Fibroblast of skin of left quadriceps (primary cell): ENCODE measurements at regions not wholly inside any gene's neighbourhood (a gene's known extent, or its start where the extent isn't known, plus 50 kb on each side); places are given as distances from the start of the nearest gene placed in this dataset.

Source experiments
- DNase-seq, 2 experiments: peaks; one replicate each; pipeline ENCODE4 v3.0.0-alpha.2; 2013; ENCODE audit warnings: low read depth in 2 of 2

DNA sequence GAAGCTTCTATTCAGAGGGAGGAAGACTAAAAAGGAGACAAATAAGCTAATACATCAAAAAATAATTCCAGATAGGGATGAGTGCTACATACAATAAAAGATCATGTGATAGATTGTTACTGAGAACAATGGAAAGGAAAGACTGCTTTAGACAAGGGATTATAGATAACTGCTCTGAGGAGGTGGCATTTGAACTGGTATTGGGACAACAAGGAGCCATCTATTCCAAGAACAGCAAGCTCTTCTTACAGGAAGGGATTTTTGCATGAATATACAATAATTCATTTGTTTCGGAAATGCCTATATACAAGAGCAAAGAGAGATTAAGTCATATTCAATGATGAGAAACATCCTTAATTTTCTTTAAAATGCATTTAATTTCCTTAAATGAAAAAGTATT, 540.5 kb upstream of the KLF12 start:
- DNase-seq = no peak

DNA sequence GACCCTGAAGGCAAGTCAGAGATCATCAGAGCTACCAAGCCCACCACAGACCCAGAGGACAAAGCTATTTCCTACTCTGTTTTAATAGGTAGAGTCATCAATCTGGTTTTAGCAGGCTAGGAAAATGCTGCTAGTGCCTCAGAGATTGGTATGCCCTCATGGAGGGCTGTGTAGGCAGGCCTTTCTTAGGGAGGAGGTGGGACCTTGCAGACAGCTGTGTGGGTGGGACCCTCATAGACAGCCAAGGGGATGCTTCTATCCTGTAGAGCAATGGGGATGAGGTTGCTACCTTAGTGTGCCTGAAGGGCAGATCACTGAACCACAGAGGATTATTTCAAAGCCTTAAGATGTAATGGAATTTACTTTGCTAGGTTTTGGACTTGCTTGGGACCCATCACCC, 534.9 kb upstream of the KLF12 start:
- no peak for DNase-seq

DNA sequence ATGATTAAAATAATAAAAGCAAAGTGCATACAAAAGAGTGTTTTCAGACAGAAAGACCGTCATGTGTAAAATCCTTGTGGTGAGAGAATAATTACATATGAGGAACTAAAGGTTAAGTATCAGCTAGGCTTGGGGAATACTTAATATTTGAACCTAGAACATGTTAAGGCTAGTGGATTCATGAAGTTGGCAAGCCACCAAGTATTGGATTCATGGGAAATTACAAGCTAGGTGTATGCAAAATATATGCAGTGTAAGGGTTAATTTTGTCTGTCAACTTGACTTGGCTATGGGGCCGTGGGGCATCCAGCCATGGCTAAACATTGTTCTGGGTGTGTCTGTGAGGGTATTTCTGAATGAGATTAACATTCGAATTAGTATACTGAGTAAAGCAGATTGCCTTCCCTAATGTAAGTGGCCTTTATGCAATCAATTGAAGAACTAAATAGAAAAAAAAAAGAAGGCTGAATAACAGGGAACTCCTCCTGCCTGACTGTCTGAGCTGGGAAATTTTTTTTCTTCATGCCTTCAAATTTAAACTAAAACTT, 533.5 kb upstream of the KLF12 start:
- DNase-seq = no peak

DNA sequence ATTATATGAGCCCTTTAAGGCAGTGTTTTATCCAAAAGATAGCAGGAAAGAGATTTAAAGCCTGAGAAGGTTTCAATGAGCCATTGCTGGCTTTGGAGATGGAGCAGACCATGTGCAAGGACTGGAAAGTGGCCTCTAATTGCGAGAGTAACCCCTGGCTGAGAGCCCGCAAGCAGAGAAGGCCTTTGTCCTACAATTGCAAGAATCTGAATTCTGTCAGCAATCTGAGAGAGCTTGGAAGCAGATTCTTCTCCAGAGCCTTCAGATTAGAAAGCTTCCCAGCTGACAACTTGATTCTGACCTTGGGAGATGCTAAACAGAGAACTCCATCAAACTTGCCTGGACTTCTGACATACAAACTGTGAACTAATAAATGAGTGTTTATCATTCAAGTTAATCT, 528.7 kb upstream of the KLF12 start:
- no peak for DNase-seq

DNA sequence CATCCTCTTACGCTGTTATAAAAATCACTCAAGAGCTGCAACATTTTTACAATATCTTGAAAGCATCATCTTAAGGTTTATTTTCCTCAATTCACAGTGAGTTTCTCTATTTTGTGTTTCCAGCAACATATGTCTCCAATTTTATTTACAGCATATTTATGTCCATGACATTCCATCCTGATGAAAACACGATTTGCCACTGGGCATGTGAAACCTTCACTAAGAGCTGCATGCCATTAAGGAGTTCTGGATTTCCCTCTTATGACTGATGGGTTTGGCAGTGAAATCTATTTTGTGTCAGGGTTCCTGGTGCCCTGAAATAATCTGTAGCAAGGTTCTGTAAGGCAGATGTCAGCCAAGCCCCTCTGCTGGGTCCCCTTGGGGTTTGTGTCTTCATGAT, 527.6 kb upstream of the KLF12 start:
- DNase-seq = peak; percentile 68 to 74

DNA sequence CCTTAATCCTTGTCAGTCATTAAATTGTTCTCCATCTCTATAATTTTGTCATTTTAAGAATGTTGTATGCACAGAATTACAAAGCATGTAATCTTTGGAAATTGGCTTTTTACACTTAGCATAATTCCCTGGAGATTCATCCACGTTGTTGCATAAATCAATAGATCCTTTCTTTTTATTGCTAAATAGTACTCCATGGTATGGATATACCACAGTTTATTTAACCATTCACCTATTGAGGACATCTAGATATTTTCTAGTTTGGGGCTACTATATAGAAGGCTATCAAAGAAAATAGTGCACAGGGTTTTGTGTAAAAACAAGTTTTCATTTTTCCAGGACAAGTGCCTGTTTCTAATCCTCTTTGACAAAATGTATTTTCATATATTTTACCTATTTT, 523.6 kb upstream of the KLF12 start:
- DNase-seq = no peak

DNA sequence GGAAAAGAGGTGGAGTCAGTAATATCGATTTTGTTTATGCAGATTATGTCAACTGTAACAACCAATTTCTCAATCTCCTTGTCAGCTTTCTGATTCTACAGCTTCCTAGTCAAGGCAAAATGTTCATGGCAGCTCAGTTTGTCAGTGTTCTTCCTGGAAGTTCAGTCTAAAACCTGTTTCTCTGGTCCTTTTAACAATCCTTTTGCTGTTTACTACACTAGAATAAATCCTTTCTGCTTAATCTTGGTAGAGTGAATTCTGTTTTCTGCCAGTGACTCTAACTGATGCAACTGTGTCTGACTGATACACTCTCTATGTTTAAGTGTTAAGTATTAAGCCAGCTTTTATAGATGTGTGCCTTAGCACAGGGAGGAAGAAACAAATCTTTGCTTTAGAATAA, 516.9 kb upstream of the KLF12 start:
- DNase-seq = no peak

DNA sequence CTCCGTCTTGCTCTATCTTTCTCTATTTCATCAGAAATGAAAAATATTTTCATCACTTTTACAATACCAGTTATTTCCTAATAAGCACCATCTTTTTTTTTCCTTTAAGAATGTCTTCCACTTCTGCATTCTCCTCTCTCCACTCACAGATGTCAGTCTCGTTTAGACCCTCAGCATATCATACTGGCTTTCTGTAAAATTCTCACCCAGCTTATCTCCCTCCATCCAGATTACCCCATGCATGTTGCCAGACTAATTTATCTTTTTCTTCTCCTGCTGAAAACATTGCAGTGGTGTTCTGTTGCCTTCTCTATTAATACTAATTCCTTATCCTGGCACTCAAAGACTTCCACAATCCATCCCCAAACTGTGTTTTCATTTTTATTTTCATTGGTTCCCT, 513.8 kb upstream of the KLF12 start:
- no peak for DNase-seq

DNA sequence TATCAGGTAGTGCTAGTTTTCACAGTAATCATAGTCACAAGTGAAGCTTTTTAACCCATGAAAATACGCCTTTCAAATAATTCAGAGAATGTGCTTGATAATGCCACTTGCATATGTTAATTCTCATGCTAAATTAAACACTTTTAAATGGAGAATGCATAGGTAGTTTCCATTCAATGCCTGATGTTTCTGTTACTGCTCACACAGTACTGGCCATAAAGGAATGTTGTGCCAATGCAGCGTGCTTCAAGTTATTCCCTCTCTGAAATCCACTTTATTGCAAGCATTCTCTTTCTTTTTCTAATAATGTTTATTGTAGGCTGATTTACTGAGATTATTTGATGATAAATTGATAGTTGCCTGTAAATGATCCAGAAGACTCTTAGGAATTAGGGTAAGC, 513.0 kb upstream of the KLF12 start:
- DNase-seq = no peak

DNA sequence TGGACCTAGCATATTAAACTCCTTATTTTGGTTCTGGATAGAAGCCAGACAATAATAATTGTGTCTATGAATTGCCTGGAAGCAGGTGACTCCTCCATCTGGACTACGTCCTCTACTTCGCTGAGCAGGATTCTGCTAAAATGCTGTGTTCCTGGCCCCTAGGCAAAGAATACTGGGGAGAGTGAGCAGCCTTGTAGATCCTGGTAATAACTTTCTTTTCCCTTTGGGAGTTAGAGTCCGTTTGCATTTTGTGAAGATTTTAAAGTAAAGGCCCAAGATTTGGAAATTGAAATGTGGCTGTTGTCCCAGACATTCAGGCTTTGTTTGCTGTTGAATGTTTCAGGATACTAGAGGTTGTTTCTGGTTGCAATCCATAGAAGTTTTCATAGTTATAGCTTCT, 511.9 kb upstream of the KLF12 start:
- DNase-seq = no peak

DNA sequence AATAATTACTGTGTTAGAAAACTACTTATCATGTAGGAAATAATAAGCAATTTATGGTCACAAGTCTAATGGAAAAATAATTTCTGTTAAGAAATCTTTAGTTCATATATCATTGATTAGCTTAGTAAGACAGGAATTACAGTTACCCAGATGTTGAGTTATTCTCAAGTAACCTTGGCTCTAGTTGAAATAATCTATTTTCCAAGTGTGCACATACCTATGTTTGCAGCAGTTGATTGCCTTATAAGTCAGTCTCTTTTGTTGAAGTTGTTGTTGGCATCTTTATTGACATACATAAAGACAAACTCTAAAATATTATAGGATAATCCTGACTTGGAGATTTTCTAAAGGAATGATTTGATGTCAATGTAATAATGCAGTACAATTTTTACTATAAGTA, 511.4 kb upstream of the KLF12 start:
- DNase-seq = no peak

DNA sequence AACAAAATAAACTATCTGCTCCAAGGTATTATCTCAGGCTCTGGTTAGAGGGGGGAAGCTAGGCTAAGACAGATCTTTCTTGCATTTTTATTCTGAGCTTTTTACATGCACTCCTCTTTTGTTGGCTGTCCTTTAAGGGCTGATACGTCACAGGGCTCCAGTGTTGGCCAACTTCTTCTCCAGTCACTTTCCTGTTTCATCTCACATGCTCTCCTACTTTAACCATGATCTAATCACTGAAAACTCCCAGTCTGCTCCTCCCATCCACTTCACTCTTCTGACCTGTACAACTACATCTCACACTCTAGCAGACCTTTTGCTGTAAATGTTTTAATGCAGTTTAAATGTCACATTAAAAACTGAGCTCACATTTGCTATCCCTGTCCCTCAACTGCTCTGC, 510.0 kb upstream of the KLF12 start:
- no peak for DNase-seq

DNA sequence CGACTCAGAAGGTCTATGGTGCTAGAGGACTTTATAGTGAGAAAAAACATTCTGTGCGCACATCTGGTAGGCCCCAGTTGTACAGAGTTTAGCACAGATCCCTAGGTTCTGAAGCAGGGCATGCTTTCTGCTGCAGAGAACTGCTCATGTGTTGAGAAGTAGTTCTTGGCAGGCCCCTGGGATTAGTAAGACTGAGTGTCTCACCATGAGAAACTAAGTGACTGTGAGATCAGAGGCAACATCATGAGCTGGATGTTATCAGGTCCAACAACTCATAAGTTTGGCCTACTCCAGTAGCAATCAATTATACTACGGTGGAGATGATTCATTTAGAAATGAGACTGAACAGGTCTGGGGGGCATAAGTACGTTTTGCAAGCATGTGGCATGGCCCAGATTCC, 507.4 kb upstream of the KLF12 start:
- peak in 1 of 2 experiments; percentile 10 for DNase-seq

DNA sequence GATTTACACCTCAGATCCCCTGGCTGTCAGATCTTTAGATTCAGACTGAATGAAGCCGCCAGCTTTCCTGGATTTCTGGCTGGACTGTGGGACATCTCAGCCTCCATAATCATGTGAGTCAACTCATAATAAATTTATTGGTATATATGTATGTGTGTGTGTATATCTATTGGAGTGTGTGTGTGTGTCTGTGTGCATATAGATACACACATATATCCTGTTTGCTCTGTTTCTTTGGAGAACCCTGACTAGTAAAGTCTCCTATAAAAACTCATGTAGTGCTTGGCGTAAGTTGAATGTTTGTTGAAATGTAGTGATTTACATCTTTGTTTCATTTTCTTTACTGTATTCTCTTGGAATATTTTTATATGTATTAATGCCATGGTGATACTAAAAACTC, 499.5 kb upstream of the KLF12 start:
- no peak for DNase-seq

DNA sequence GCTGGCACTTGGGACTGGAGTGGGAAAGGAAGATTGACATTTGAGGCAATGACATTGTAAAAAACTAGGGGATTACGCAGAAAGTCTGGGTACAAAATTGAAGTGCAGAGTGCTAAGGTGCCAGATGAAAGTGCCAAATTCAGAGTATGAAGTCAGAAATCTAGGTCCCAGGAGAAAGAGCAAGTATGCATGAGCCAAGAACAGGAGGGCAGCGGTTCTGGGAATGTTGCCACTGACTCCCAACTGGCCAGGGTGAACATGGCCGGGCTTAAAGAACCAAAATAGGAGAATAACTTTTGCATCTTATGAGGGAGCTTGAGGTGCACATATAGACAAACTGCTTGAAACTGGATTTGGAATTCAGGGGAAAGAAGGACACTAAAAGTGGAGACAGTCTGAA, 495.8 kb upstream of the KLF12 start:
- no peak for DNase-seq

DNA sequence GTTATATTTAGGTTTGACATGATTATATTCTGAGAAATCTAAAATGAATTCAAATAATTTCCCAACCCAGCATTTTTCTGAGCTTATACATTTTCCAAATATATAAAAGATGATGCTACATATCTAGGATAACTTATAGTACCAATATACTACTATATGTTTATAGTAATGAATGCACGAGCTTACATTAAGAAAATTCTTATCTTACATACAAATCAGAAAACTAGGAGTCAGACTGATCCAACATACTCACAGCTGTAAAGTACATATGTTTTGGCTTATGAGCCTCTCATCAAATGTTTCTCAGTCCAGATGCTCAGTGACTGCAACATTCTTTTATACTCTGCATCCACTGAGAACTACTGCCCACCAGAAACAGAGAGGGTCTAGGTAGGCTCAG, 491.3 kb upstream of the KLF12 start:
- DNase-seq = peak; percentile 47 to 52

DNA sequence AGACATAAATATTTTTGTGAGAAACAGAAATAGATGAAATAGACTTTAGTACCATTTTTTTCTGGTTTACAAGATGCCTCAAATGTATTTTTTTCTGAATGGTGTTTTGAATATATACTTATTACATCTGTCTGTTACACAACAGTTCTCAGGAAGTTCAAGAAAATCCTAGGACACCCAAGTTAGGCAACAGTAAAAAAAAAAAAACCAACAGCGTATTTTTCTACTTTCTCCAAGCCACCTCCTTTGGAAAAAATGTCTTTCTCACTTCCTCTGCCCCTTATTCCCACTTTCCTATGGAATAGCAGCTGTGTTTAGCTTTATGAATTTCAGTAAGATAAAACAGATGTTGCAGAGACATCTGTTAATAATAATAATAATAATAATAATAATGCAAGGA, 489.6 kb upstream of the KLF12 start:
- peak; percentile 12 to 13 for DNase-seq

DNA sequence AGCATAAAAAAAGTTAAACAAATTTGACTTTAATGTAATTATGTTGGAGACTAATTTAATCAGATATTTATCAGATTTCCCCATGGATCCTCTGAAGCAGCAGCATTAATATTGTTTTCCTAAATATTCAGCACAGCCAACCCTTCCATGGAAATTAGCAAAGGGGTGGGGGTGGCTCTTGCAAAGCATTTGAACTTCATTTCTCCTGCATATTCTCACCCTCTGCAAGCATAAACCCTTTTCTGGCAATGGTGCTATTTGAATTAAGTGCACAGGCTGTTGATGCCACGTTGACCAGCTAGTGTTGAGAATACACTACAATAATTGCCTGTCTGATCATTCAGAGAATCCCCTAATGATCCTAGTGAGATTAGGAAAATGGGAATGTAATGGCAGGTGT, 488.1 kb upstream of the KLF12 start:
- no peak for DNase-seq

DNA sequence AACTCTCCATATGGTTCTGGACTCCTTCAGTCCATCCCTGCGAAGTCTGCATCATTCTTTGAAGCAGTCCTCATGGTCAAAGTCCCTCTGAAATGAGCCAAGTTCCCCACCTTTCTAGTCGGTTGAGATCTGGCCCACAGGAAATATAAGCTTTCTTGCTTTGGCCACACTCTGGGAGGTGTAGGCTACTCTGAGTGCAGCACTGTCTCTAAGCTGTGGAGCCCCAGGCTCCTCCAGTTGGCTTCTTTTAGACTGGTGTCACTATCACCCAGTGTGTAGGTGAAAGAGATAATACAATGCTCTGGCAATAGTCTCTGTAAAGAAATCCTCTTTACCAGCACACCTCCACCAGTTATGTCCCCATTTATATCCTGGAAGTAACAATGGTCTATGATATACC, 486.5 kb upstream of the KLF12 start:
- DNase-seq = no peak

DNA sequence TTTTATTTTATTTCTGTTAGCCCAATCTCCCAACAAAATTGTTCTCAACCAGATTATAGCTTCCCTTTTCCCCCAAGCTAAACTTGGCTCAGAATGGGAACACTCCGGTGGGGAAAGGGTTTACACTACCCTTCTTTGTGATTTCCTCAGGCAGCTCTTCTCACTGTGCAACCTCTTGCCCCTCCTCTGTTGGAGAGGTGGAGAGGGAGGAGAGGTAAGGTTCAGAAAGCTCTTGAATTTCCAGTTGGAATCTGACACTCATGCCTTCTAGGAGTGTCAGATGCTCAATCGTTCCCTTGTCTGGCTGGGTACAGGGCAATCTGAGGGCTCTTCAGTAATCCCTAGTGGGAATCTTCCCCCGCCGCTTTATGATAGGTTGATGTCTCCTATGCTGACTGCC, 486.1 kb upstream of the KLF12 start:
- no peak for DNase-seq

DNA sequence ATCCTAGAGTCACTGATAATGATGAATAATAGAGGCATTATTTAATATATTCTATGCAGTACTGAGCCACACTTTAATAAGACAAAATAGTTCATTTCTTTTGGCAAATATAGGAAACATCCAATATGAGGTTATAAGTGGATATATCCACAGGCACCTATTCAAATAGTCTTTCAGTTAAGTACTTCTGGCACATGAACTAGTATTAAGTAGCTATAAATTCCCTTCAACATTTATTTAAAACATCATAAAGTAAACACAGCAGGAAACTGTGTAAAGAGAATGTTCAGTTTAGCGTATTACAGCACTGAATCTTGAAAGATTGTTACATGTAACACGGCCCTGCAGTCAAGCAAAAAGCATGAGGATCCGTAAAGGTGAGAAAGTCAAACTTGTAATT, 463.3 kb upstream of the KLF12 start:
- DNase-seq = no peak

DNA sequence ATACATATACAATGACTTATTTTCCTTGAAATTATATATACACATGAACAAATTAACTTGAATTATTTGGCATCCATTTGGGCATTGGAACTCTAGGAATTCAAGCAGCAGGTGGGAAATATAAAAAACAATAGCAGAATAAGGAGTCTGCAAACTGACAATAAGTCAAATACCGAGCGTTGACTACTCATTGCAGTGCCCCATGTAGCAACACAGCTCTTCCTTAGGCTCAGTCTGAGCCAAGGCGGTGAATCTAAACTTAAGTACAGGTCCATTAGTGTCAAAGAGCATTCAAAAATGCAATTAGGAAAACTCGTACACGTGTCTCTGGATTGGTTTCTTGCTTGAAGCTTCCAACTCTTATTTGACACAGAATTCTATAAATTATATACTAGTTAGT, 462.5 kb upstream of the KLF12 start:
- DNase-seq = no peak

DNA sequence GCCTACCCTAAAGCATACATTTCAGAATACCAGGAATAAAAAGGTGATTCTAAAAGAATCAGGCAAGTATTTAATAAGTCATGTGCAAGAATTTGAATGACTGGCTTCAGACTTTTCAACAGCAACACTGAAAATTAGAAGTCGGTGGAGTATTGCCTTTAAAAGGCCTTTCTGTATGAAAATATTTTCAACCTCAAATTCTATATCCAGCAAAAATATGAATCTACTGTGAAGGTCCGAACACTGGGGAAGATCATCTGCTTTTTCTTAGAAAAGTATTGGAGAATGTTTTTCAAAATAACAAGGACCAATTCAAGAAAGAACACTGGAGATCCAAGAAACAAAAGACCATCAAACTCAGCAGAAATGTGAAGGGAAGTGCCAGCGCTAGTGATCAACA, 459.5 kb upstream of the KLF12 start:
- no peak for DNase-seq

DNA sequence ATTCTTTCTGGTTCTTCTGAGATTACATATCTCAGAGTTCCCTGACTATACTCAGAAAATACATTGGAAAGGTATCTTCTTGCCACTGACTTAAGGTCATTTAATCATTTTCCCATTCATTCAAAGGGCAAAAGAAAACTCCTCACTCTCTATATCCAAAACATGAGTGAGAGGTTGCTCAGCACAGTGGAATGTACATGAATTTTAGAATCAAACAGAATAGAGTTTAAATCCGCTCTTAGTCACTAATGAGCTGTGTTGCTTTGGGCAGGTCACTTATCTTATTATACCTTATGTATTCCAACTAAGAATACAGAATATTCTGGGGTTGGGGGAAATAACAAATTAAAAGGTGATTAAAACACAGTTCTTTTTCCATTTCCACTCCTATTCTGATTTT, 452.6 kb upstream of the KLF12 start:
- DNase-seq = no peak

DNA sequence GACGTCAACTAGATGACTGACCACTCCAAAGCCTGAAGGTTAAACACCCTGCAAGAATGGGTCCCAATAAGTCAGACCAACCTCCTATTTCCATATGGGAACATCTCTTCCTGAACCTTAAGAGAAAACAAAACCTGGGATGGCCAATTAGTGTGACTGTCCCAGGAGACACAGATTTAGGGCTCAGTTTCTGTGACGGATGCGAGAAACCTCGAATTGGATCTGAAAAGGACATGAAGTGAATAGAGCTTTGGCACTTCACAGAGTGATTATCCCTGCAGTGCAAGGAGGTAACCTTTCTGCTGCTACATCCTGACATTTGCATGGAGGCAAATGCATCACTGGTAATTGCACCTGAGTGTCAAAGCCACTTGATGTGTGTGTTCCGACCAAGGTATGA, 442.2 kb upstream of the KLF12 start:
- DNase-seq = no peak
